ENCODE measurements at regions not wholly inside any gene's neighbourhood (a gene's known extent, or its start where the extent isn't known, plus 50 kb on each side); places are given as distances from the start of the nearest gene placed in this dataset.

GRCh38 chr20:58073945-58074856 lies 154.3 kb downstream of the ANKRD60 start:
- H3K9ac ChIP-seq (ENCODE audit: extremely low read depth, insufficient read length, low read length): no peak overlapping the region
- no peak overlapping the region for H3K4ac ChIP-seq (ENCODE audit: low read depth, low read length)
- H2BK12ac ChIP-seq (ENCODE audit: insufficient read length, low read depth, low read length): no peak overlapping the region
- no peaks in the 10 kb centered on the region for H3K23me2 ChIP-seq (ENCODE audit: insufficient read length, low read depth, low read length, poor library complexity, severe bottlenecking)
- DNase-seq: no peak
- H3K27me3 Mint-ChIP-seq (ENCODE audit: low read depth): peaks cover 15% of the 10 kb centered on the region
- no peak overlapping the region for H2AK5ac ChIP-seq (ENCODE audit: insufficient read length, low read length)
- no peak overlapping the region for H4K8ac ChIP-seq (replicated peaks; ENCODE audit: insufficient read length, low read depth, low read length)
- H2BK5ac ChIP-seq (ENCODE audit: insufficient read length, low read length): no peak overlapping the region
- no peaks in the 10 kb centered on the region for H3K4me1 ChIP-seq (ENCODE audit: insufficient read depth, low read length)
- H4K20me1 ChIP-seq (ENCODE audit: control insufficient read depth, insufficient read depth, insufficient read length): no peaks in the 10 kb centered on the region
- no peak overlapping the region for H3K27ac ChIP-seq (ENCODE audit: insufficient read length, low read depth, low read length)
- H4K5ac ChIP-seq (ENCODE audit: insufficient read length, low read depth, low read length): no peak overlapping the region
- H3K14ac ChIP-seq (ENCODE audit: insufficient read depth, low read length): no peak overlapping the region
- H3K9me3 ChIP-seq (ENCODE audit: control insufficient read depth, low read depth, low read length): no peaks in the 10 kb centered on the region
- no peak overlapping the region for H3K4me3 Mint-ChIP-seq
- no peak overlapping the region for H2BK20ac ChIP-seq (ENCODE audit: low read depth, low read length, poor library complexity, severe bottlenecking)
- no peak overlapping the region for H2BK15ac ChIP-seq (ENCODE audit: low read depth, low read length)
- H3K56ac ChIP-seq (ENCODE audit: insufficient read length, low read depth, low read length): no peak overlapping the region
- no CpG with 5 or more reads among the region's 10 CpGs for WGBS (ENCODE audit: extremely low coverage, insufficient read length, low lambda C conversion rate)
- no peak overlapping the region for H3K23ac ChIP-seq (ENCODE audit: insufficient read length, low read depth, low read length)
- H3K79me2 ChIP-seq (ENCODE audit: insufficient read depth, low read length): no peaks in the 10 kb centered on the region
- no peak overlapping the region for H3T11ph ChIP-seq (ENCODE audit: low read length)
- no peak overlapping the region for H3K18ac ChIP-seq (ENCODE audit: insufficient read length, low read depth, low read length)
- H3K27me3 ChIP-seq (ENCODE audit: insufficient read depth, low read length): no peaks in the 10 kb centered on the region
- H3K4me2 ChIP-seq (ENCODE audit: insufficient read depth, insufficient read length, low read length): no peak overlapping the region
- H3K36me3 Mint-ChIP-seq (ENCODE audit: insufficient read depth in 1 of 3, low read depth in 3 of 3): peaks cover 0 to 3% (median 0%) of the 10 kb centered on the region in 3 experiments; a peak in 2 of 7 replicates
- no peak overlapping the region; a peak in 1 of 7 replicates for H3K27ac Mint-ChIP-seq
- no peak overlapping the region for H2AFZ ChIP-seq (ENCODE audit: low read length)
- no peaks in the 10 kb centered on the region for H3K79me1 ChIP-seq (ENCODE audit: insufficient read depth, low read depth, low read length, poor library complexity, severe bottlenecking)
- H3K4me1 Mint-ChIP-seq: peaks cover 3 to 5% of the 10 kb centered on the region in 2 experiments
- no peak for TF ChIP-seq CTCF (conservative IDR thresholded peaks at IDR 0.05)
- no peak overlapping the region for H2BK120ac ChIP-seq (ENCODE audit: low read depth, low read length, poor library complexity, severe bottlenecking)
- H4K91ac ChIP-seq (ENCODE audit: insufficient read length, low read depth, low read length): no peak overlapping the region
- peaks cover 8 to 11% of the 10 kb centered on the region in 2 experiments for H3K9me3 Mint-ChIP-seq
